Liver (tissue), 3 donors: ENCODE measurements at regions not wholly inside any gene's neighbourhood (a gene's known extent, or its start where the extent isn't known, plus 50 kb on each side); places are given as distances from the start of the nearest gene placed in this dataset.

ENCODE experiments used
- ATF3 ChIP-seq: IDR thresholded peaks from 2 replicates; pipeline ENCODE4 v1.6.1; 2016; ENCODE audit warnings: antibody characterized with exemption
- CTCF ChIP-seq: fragments of 150-350 bp; IDR thresholded peaks from 2 replicates; pipeline ENCODE4 v1.5.1; 2017; ENCODE audit warnings: improper control_type of control experiment, low read depth, low read length; ENCODE audit not compliant: missing input control
- GABPA ChIP-seq, 2 donors: IDR thresholded peaks in 1 of 2; conservative IDR thresholded peaks in 1 of 2; 2 replicates each; pipeline ENCODE4 v1.6.1; 2016; ENCODE audit warnings: antibody characterized with exemption in 2 of 2, mild to moderate bottlenecking in 1 of 2, moderate library complexity in 1 of 2
- HNF4A ChIP-seq, 2 donors: conservative IDR thresholded peaks; 2 replicates each; pipeline ENCODE4 v1.6.1; 2016; ENCODE audit warnings: antibody characterized with exemption in 2 of 2, mild to moderate bottlenecking in 2 of 2
- JUND ChIP-seq, 2 donors: IDR thresholded peaks; 2 replicates each; pipeline ENCODE4 v1.6.1; 2016; ENCODE audit warnings: antibody characterized with exemption in 2 of 2
- MAX ChIP-seq: IDR thresholded peaks from 2 replicates; pipeline ENCODE4 v1.6.1; 2016; ENCODE audit warnings: antibody characterized with exemption
- NR2F2 ChIP-seq: IDR thresholded peaks from 2 replicates; pipeline ENCODE4 v1.6.1; 2016; ENCODE audit warnings: antibody characterized with exemption
- RAD21 ChIP-seq, 2 donors: IDR thresholded peaks; 2 replicates each; pipeline ENCODE4 v1.6.1; 2016; ENCODE audit warnings: antibody characterized with exemption in 2 of 2, mild to moderate bottlenecking in 2 of 2
- REST ChIP-seq: IDR thresholded peaks from 2 replicates; pipeline ENCODE4 v1.6.1; 2016; ENCODE audit warnings: antibody characterized with exemption, mild to moderate bottlenecking
- TAF1 ChIP-seq: conservative IDR thresholded peaks from 2 replicates; pipeline ENCODE4 v1.6.1; 2016; ENCODE audit warnings: antibody characterized with exemption, mild to moderate bottlenecking
- YY1 ChIP-seq: IDR thresholded peaks from 2 replicates; pipeline ENCODE4 v1.6.1; 2016; ENCODE audit warnings: antibody characterized with exemption, mild to moderate bottlenecking
- donor health status: healthy.
- donor health status: healthy.

GRCh38 chr6:126923807-126924206 lies 194.7 kb upstream of the RSPO3 start:
- TF ChIP-seq CTCF: no peak
- TF ChIP-seq JUND (IDR thresholded peaks at IDR 0.05): no peak
- TF ChIP-seq YY1: no peak
- no peak for TF ChIP-seq REST
- no peak for TF ChIP-seq MAX
- TF ChIP-seq GABPA (IDR thresholded peaks at IDR 0.05 in 1 of 2, conservative IDR thresholded peaks at IDR 0.05 in 1 of 2): no peak
- no peak for TF ChIP-seq RAD21 (IDR thresholded peaks at IDR 0.05)
- no peak for TF ChIP-seq TAF1
- TF ChIP-seq HNF4A (conservative IDR thresholded peaks at IDR 0.05): no peak
- TF ChIP-seq ATF3: no peak
- TF ChIP-seq NR2F2: no peak
